ENCODE measurements at regions not wholly inside any gene's neighbourhood (a gene's known extent, or its start where the extent isn't known, plus 50 kb on each side); places are given as distances from the start of the nearest gene placed in this dataset.
"Not testable (repeated sequence)": the region's sequence is repeated elsewhere in the genome, so short reads cannot be mapped to it uniquely, and the experiment has no call there.

DNA sequence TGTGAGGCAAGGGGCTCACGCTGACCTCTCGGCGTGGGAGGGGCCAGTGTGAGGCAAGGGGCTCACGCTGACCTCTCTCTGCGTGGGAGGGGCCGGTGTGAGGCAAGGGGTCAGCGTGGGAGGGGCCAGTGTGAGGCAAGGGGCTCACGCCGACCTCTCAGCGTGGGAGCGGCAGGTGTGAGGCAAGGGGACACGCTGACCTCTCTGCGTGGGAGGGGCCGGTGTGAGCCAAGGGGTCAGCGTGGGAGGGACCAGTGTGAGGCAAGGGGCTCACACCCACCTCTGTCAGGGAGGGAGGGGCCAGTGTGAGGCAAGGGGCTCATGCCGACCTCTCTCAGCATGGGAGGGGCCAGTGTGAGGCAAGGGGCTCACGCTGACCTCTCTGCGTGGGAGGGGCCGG is 251.7 kb upstream of the NUPR2 start:
- H3K79me2 ChIP-seq (ENCODE audit: insufficient read depth); H3K27ac ChIP-seq; H4K20me1 ChIP-seq (ENCODE audit: insufficient read depth); in situ Hi-C loops (cut with MboI); H3F3A ChIP-seq (ENCODE audit: insufficient read depth); H3K9ac ChIP-seq; H3K27me3 ChIP-seq (replicated peaks; ENCODE audit: insufficient read depth); H3K4me1 ChIP-seq (ENCODE audit: insufficient read depth); DNase-seq; H3K4me3 ChIP-seq; H3K9me3 ChIP-seq (ENCODE audit: low read depth); H2AFZ ChIP-seq; H3K4me2 ChIP-seq (ENCODE audit: unreplicated experiment); H3K36me3 ChIP-seq (ENCODE audit: low read depth); H3K9me2 ChIP-seq (ENCODE audit: insufficient read depth): not testable (repeated sequence)
- WGBS, 2 experiments (ENCODE audit: low coverage in 1 of 2, low lambda C conversion rate in 2 of 2, missing lambda C conversion rate in 2 of 2): 78% methylated on average over 15 of the region's 19 CpGs; no CpG with 5 or more reads in 1 of the 2 experiments

- H3K27me3 ChIP-seq (replicated peaks; ENCODE audit: insufficient read depth); H3K4me2 ChIP-seq (ENCODE audit: unreplicated experiment); DNase-seq; H3K4me1 ChIP-seq (ENCODE audit: insufficient read depth); H4K20me1 ChIP-seq (ENCODE audit: insufficient read depth); H3K27ac ChIP-seq; H3F3A ChIP-seq (ENCODE audit: insufficient read depth); H3K79me2 ChIP-seq (ENCODE audit: insufficient read depth); H3K4me3 ChIP-seq; H3K9me3 ChIP-seq (ENCODE audit: low read depth); H3K9ac ChIP-seq; H3K9me2 ChIP-seq (ENCODE audit: insufficient read depth); H3K36me3 ChIP-seq (ENCODE audit: low read depth); H2AFZ ChIP-seq; in situ Hi-C loops (cut with MboI): not testable (repeated sequence)
- 60 to 84% methylated on average over 1 to 20 of the region's 24 CpGs for WGBS, 2 experiments (ENCODE audit: low coverage in 1 of 2, low lambda C conversion rate in 2 of 2, missing lambda C conversion rate in 2 of 2)
Measured at GRCh38 chr7:56367411-56367810, 251.2 kb upstream of the NUPR2 start.

GRCh38 chr7:56366701-56367100 is 250.5 kb upstream of the NUPR2 start:
- H3F3A ChIP-seq (ENCODE audit: insufficient read depth); H3K36me3 ChIP-seq (ENCODE audit: low read depth); H3K9me2 ChIP-seq (ENCODE audit: insufficient read depth); H3K9me3 ChIP-seq (ENCODE audit: low read depth); H2AFZ ChIP-seq; H3K4me2 ChIP-seq (ENCODE audit: unreplicated experiment); DNase-seq; H3K4me1 ChIP-seq (ENCODE audit: insufficient read depth); H3K9ac ChIP-seq; H3K27me3 ChIP-seq (replicated peaks; ENCODE audit: insufficient read depth); H3K79me2 ChIP-seq (ENCODE audit: insufficient read depth); H3K27ac ChIP-seq; in situ Hi-C loops (cut with MboI); H3K4me3 ChIP-seq; H4K20me1 ChIP-seq (ENCODE audit: insufficient read depth): not testable (repeated sequence)
- 57 to 72% methylated on average over 14 to 22 of the region's 22 CpGs for WGBS, 2 experiments (ENCODE audit: low coverage in 1 of 2, low lambda C conversion rate in 2 of 2, missing lambda C conversion rate in 2 of 2)

DNA sequence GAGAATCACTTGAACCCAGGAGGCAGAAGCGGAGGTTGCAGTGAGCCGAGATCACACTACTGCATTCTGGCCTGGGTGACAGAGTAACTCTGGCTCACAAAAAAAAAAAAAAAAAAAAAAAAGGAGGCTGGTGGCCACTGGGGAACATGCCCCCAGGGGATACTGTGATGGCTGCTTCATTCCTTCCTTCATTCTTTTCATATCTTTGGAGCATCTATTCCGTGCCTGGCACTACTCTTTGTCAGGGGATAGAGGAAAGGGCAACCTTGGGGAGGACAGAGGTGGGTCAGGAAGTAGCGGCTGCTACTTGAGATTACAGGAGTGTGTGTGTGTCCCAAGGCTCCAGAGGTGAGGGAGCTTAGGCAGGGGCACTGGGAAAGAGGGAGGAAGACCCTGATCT is 236.4 kb upstream of the NUPR2 start:
- H3K9me2 ChIP-seq (ENCODE audit: insufficient read depth); H3K9me3 ChIP-seq (ENCODE audit: low read depth); H3K79me2 ChIP-seq (ENCODE audit: insufficient read depth); H4K20me1 ChIP-seq (ENCODE audit: insufficient read depth); H3K4me2 ChIP-seq (ENCODE audit: unreplicated experiment); H3K27ac ChIP-seq; H3K4me3 ChIP-seq; DNase-seq; H2AFZ ChIP-seq; H3K36me3 ChIP-seq (ENCODE audit: low read depth); H3F3A ChIP-seq (ENCODE audit: insufficient read depth); H3K9ac ChIP-seq; in situ Hi-C loops (cut with MboI); H3K4me1 ChIP-seq (ENCODE audit: insufficient read depth); H3K27me3 ChIP-seq (replicated peaks; ENCODE audit: insufficient read depth): not testable (repeated sequence)
- 17 to 38% methylated on average over 2 to 4 of the region's 4 CpGs for WGBS, 2 experiments (ENCODE audit: low coverage in 1 of 2, low lambda C conversion rate in 2 of 2, missing lambda C conversion rate in 2 of 2)

- H2AFZ ChIP-seq; H3K4me3 ChIP-seq; H3K36me3 ChIP-seq (ENCODE audit: low read depth); H3F3A ChIP-seq (ENCODE audit: insufficient read depth); H3K27ac ChIP-seq; H3K9me3 ChIP-seq (ENCODE audit: low read depth); H3K27me3 ChIP-seq (replicated peaks; ENCODE audit: insufficient read depth); in situ Hi-C loops (cut with MboI); H3K79me2 ChIP-seq (ENCODE audit: insufficient read depth); H3K4me1 ChIP-seq (ENCODE audit: insufficient read depth); H3K4me2 ChIP-seq (ENCODE audit: unreplicated experiment); H4K20me1 ChIP-seq (ENCODE audit: insufficient read depth); H3K9me2 ChIP-seq (ENCODE audit: insufficient read depth); DNase-seq; H3K9ac ChIP-seq: not testable (repeated sequence)
- 29 to 39% methylated on average over 8 of the region's 8 CpGs for WGBS, 2 experiments (ENCODE audit: low coverage in 1 of 2, low lambda C conversion rate in 2 of 2, missing lambda C conversion rate in 2 of 2)
Measured at GRCh38 chr7:56351181-56351580, 235.0 kb upstream of the NUPR2 start.

- H3K4me1 ChIP-seq (ENCODE audit: insufficient read depth); H3K27ac ChIP-seq; H3K4me3 ChIP-seq; H3K9me3 ChIP-seq (ENCODE audit: low read depth); DNase-seq; H4K20me1 ChIP-seq (ENCODE audit: insufficient read depth); H3K9me2 ChIP-seq (ENCODE audit: insufficient read depth); in situ Hi-C loops (cut with MboI); H3K9ac ChIP-seq; H3K4me2 ChIP-seq (ENCODE audit: unreplicated experiment); H3F3A ChIP-seq (ENCODE audit: insufficient read depth); H3K79me2 ChIP-seq (ENCODE audit: insufficient read depth); H2AFZ ChIP-seq; H3K27me3 ChIP-seq (replicated peaks; ENCODE audit: insufficient read depth); H3K36me3 ChIP-seq (ENCODE audit: low read depth): not testable (repeated sequence)
- 35 to 40% methylated on average over 7 of the region's 7 CpGs for WGBS, 2 experiments (ENCODE audit: low coverage in 1 of 2, low lambda C conversion rate in 2 of 2, missing lambda C conversion rate in 2 of 2)
Measured at GRCh38 chr7:56348311-56348710, 232.1 kb upstream of the NUPR2 start.

DNA sequence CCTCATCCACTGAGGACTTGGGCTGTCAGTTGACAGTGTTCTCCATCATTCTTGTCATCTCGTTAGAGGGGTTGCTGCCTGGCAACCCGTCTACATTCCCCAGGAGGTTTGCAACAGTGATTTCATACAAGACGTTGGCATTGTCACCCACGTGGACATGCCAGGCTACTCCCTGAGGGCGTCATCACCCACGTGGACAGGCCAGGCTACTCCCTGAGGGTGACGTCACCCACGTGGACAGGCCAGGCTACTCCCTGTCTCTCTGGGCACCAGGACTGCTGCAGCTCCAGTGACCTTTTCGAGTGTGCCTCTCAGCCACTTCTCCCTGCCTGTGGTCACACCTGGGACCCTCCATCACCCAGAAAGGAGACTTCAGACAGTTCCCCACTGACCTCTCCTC is 212.1 kb upstream of the NUPR2 start:
- H2AFZ ChIP-seq; H3K4me3 ChIP-seq; H3K9me3 ChIP-seq (ENCODE audit: low read depth); H3K27me3 ChIP-seq (replicated peaks; ENCODE audit: insufficient read depth); H3K4me2 ChIP-seq (ENCODE audit: unreplicated experiment); H3F3A ChIP-seq (ENCODE audit: insufficient read depth); H4K20me1 ChIP-seq (ENCODE audit: insufficient read depth); H3K4me1 ChIP-seq (ENCODE audit: insufficient read depth); H3K79me2 ChIP-seq (ENCODE audit: insufficient read depth); H3K36me3 ChIP-seq (ENCODE audit: low read depth); DNase-seq; H3K27ac ChIP-seq; in situ Hi-C loops (cut with MboI); H3K9ac ChIP-seq; H3K9me2 ChIP-seq (ENCODE audit: insufficient read depth): not testable (repeated sequence)
- 46 to 54% methylated on average over 9 of the region's 9 CpGs for WGBS, 2 experiments (ENCODE audit: low coverage in 1 of 2, low lambda C conversion rate in 2 of 2, missing lambda C conversion rate in 2 of 2)

All from GM23248 (cell line).